ENCODE measurements at regions not wholly inside any gene's neighbourhood (a gene's known extent, or its start where the extent isn't known, plus 50 kb on each side); places are given as distances from the start of the nearest gene placed in this dataset.

- no peak for TF ChIP-seq SIN3A (IDR thresholded peaks at IDR 0.05; ENCODE audit: borderline replicate concordance, insufficient read depth, low read length)
- no peak for TF ChIP-seq POLR2AphosphoS5 (IDR thresholded peaks at IDR 0.05; ENCODE audit: low read depth, low read length)
- TF ChIP-seq TAF1 (IDR thresholded peaks at IDR 0.05; ENCODE audit: borderline replicate concordance, insufficient read depth, low read length) = no peak
Measured at GRCh38 chr2:4914551-4914950, 777.6 kb upstream of the SOX11 start.
